Stimulated activated CD4-positive, alpha-beta T cell treated with anti-CD3 and anti-CD28 coated beads, Interleukin-2, amount 100 ng/mL, for 24 hours (primary cell): ENCODE measurements at regions not wholly inside any gene's neighbourhood (a gene's known extent, or its start where the extent isn't known, plus 50 kb on each side); places are given as distances from the start of the nearest gene placed in this dataset.

Source experiments
- DNase-seq, 2 donors: peaks; one replicate each; pipeline ENCODE4 v3.0.0-alpha.2; 2020

- DNase-seq = no peak
Observed at GRCh38 chr18:78643981-78644380, 335.6 kb upstream of the SALL3 start.

GRCh38 chr18:78645216-78645615 is 334.4 kb upstream of the SALL3 start:
- no peak for DNase-seq

- DNase-seq = no peak
Observed at GRCh38 chr18:78647018-78647417, 332.6 kb upstream of the SALL3 start.

- DNase-seq = no peak
Observed at GRCh38 chr18:78649421-78649820, 330.2 kb upstream of the SALL3 start.

GRCh38 chr18:78650926-78651325 is 328.7 kb upstream of the SALL3 start:
- no peak for DNase-seq

- no peak for DNase-seq
Observed at GRCh38 chr18:78652001-78652545, 327.5 kb upstream of the SALL3 start.

GRCh38 chr18:78655921-78656320 is 323.7 kb upstream of the SALL3 start:
- DNase-seq = no peak

GRCh38 chr18:78656346-78656925 is 323.2 kb upstream of the SALL3 start:
- no peak for DNase-seq

GRCh38 chr18:78658531-78658930 is 321.1 kb upstream of the SALL3 start:
- DNase-seq = no peak

GRCh38 chr18:78659057-78659456 is 320.6 kb upstream of the SALL3 start:
- no peak for DNase-seq

GRCh38 chr18:78659748-78660147 is 319.9 kb upstream of the SALL3 start:
- DNase-seq = peak in 1 of 2 donors; percentile 39

- DNase-seq = no peak
Observed at GRCh38 chr18:78660311-78660710, 319.3 kb upstream of the SALL3 start.

GRCh38 chr18:78661316-78661715 is 318.3 kb upstream of the SALL3 start:
- DNase-seq = no peak

- no peak for DNase-seq
Observed at GRCh38 chr18:78662879-78663278, 316.7 kb upstream of the SALL3 start.

- no peak for DNase-seq
Observed at GRCh38 chr18:78664048-78664447, 315.6 kb upstream of the SALL3 start.

- no peak for DNase-seq
Observed at GRCh38 chr18:78664848-78665247, 314.8 kb upstream of the SALL3 start.

GRCh38 chr18:78665644-78666043 is 314.0 kb upstream of the SALL3 start:
- no peak for DNase-seq

GRCh38 chr18:78666666-78667335 is 312.8 kb upstream of the SALL3 start:
- no peak for DNase-seq

- no peak for DNase-seq
Observed at GRCh38 chr18:78670778-78671391, 308.7 kb upstream of the SALL3 start.

GRCh38 chr18:78671551-78671950 is 308.1 kb upstream of the SALL3 start:
- DNase-seq = no peak

- DNase-seq = no peak
Observed at GRCh38 chr18:78672862-78673446, 306.7 kb upstream of the SALL3 start.

GRCh38 chr18:78673516-78674321 is 305.9 kb upstream of the SALL3 start:
- no peak for DNase-seq

GRCh38 chr18:78675231-78675630 is 304.4 kb upstream of the SALL3 start:
- no peak for DNase-seq
